ENCODE measurements at regions not wholly inside any gene's neighbourhood (a gene's known extent, or its start where the extent isn't known, plus 50 kb on each side); places are given as distances from the start of the nearest gene placed in this dataset.

DNA sequence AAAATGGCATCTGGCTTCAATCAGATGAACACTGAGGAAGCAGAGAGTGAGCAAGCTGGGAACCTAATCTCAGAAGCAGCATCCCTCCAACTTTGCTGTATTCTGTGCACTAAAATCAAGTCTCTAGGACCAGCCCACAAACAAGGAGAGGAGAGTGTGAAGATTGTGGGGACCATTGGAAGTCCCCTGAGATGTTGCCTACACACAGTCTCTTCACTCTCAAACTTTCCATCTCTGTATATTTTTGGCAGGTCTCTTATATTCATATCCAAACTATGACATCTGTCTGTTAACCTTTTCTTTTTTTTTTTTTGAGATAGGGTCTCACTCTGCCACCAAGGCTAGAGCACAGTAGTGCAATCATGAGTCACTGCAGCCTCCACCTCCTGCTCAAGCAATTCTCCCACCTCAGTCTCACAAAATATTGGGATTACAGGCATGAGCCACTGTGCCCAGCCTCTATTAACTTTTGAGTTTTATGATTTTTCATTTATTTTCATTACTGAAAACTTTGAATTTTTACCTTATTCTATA is 1096.4 kb downstream of the TBC1D22A start:
- TF ChIP-seq, protein P1, sequence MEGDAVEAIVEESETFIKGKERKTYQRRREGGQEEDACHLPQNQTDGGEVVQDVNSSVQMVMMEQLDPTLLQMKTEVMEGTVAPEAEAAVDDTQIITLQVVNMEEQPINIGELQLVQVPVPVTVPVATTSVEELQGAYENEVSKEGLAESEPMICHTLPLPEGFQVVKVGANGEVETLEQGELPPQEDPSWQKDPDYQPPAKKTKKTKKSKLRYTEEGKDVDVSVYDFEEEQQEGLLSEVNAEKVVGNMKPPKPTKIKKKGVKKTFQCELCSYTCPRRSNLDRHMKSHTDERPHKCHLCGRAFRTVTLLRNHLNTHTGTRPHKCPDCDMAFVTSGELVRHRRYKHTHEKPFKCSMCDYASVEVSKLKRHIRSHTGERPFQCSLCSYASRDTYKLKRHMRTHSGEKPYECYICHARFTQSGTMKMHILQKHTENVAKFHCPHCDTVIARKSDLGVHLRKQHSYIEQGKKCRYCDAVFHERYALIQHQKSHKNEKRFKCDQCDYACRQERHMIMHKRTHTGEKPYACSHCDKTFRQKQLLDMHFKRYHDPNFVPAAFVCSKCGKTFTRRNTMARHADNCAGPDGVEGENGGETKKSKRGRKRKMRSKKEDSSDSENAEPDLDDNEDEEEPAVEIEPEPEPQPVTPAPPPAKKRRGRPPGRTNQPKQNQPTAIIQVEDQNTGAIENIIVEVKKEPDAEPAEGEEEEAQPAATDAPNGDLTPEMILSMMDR (IDR thresholded peaks at IDR 0.05) = no peak

DNA sequence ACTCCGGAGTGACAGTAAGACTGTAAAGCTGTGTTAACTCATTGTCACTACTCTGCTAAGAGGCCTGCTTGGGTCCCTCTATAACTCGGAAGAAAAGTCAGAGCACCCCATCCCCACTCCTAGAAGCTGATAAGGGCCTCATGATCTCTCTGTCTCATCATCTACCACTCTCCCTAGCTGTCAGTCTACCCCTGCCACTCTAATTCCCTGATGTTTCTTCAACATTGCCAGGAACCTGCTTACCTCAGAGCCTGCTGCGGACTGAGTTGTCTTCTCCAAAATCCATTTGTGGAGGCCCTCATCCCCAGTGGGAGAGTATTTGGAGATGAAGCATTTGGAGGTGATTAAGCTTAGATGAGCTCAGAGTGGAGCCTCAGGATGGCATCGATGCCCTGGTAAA is 1092.2 kb downstream of the TBC1D22A start:
- Histone ChIP-seq H3K27ac (ENCODE audit: low read length) (no peak overlapping the region), H3K4me1 (ENCODE audit: control insufficient read depth, insufficient read depth, low read length) (no peaks in the 10 kb centered on the region), H3K9me3 (ENCODE audit: control insufficient read depth, insufficient read depth, low read length) (peaks cover 4% of the 10 kb centered on the region), H3K27me3 (ENCODE audit: control insufficient read depth, insufficient read depth, low read length) (no peaks in the 10 kb centered on the region), H3K36me3 (ENCODE audit: control insufficient read depth, insufficient read depth, low read length) (no peaks in the 10 kb centered on the region), H3K4me3 (ENCODE audit: low read length) (no peak overlapping the region)
- DNase-seq (no peak), ATAC-seq (no peak)
- TF ChIP-seq, protein P1 (IDR thresholded peaks at IDR 0.05) = no peak
- no peak overlapping the region for H3K27ac Mint-ChIP-seq
- 65% methylated on average over 4 of the region's 4 CpGs for WGBS (ENCODE audit: insufficient coverage)
- H3K4me1 Mint-ChIP-seq = no peaks in the 10 kb centered on the region
- H3K27me3 Mint-ChIP-seq (ENCODE audit: low read depth in 2 of 2) = peaks cover 25 to 30% of the 10 kb centered on the region in 2 donors
- no peaks in the 10 kb centered on the region for H3K36me3 Mint-ChIP-seq
- H3K9me3 Mint-ChIP-seq = no peaks in the 10 kb centered on the region
- no peak overlapping the region for H3K4me3 Mint-ChIP-seq
- intact Hi-C loops (cut with micrococcal nuclease) = no loop called here

More for the DNA sequence above, 1096.4 kb downstream of the TBC1D22A start:
- Mint-ChIP-seq H3K27ac (no peak overlapping the region), H3K4me3 (no peak overlapping the region), H3K4me1 (no peaks in the 10 kb centered on the region), H3K36me3 (no peaks in the 10 kb centered on the region), H3K9me3 (no peaks in the 10 kb centered on the region), H3K27me3 (ENCODE audit: low read depth in 2 of 2) (peaks cover 13 to 24% of the 10 kb centered on the region in 2 donors)
- Histone ChIP-seq H3K27me3 (ENCODE audit: control insufficient read depth, insufficient read depth, low read length) (no peaks in the 10 kb centered on the region), H3K9me3 (ENCODE audit: control insufficient read depth, insufficient read depth, low read length) (peaks cover 4% of the 10 kb centered on the region), H3K27ac (ENCODE audit: low read length) (no peak overlapping the region), H3K4me3 (ENCODE audit: low read length) (no peak overlapping the region), H3K36me3 (ENCODE audit: control insufficient read depth, insufficient read depth, low read length) (no peaks in the 10 kb centered on the region), H3K4me1 (ENCODE audit: control insufficient read depth, insufficient read depth, low read length) (no peaks in the 10 kb centered on the region)
- DNase-seq (no peak), ATAC-seq (no peak)
- intact Hi-C loops (cut with micrococcal nuclease) = no loop called here

DNA sequence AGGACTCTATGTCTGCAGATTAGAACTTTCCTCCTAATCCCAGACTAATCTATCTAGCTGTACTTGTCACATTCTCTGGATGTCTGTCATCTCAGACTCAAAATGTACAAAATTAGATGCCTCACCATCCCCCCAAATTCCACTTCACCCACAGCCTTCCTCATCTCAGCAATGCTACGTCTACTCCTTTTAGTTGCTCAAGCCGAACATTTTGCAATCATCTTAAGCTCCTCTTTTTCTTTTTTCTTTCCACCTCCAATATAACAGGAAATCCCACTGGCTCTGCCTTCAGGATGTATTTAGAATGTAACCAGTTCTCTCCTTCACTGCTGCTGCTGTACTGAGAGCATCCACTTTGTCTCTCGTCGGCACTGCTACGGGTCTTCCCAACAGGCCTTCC is 1091.8 kb downstream of the TBC1D22A start:
- no peaks in the 10 kb centered on the region for H3K36me3 Mint-ChIP-seq
- DNase-seq (no peak), ATAC-seq (no peak)
- H3K4me1 Mint-ChIP-seq = no peaks in the 10 kb centered on the region
- H3K27ac Mint-ChIP-seq = no peak overlapping the region
- H3K36me3 ChIP-seq (ENCODE audit: control insufficient read depth, insufficient read depth, low read length) = no peaks in the 10 kb centered on the region
- TF ChIP-seq, protein P1 (IDR thresholded peaks at IDR 0.05) = no peak
- no peak overlapping the region for H3K4me3 Mint-ChIP-seq
- peaks cover 4% of the 10 kb centered on the region for H3K9me3 ChIP-seq (ENCODE audit: control insufficient read depth, insufficient read depth, low read length)
- H3K27ac ChIP-seq (ENCODE audit: low read length) = no peak overlapping the region
- no peaks in the 10 kb centered on the region for H3K27me3 ChIP-seq (ENCODE audit: control insufficient read depth, insufficient read depth, low read length)
- intact Hi-C loops (cut with micrococcal nuclease) = no loop called here
- H3K27me3 Mint-ChIP-seq (ENCODE audit: low read depth in 2 of 2) = peaks cover 25 to 30% of the 10 kb centered on the region in 2 donors
- H3K4me1 ChIP-seq (ENCODE audit: control insufficient read depth, insufficient read depth, low read length) = no peaks in the 10 kb centered on the region
- no peaks in the 10 kb centered on the region for H3K9me3 Mint-ChIP-seq
- no peak overlapping the region for H3K4me3 ChIP-seq (ENCODE audit: low read length)
- WGBS (ENCODE audit: insufficient coverage) = 75% methylated on average over 5 of the region's 5 CpGs

DNA sequence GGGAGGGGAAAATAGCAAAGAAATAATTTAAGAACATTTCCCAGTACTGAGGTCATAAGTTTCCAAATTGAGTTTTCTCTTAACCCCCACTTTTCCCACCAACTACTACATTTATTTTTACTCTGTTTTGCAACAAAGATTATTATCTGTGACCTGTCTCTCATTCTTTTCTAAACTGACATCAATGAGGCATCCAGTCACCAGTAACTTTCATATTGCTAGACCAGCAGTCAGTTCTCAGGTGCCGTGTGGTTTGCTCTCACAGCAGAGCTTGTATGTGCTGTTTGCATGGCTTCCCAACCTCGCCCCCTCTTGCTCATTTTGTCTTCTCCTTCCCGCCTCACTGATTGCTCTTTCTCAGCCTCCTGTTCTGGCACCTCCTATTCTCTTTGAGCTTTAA is 1091.3 kb downstream of the TBC1D22A start:
- intact Hi-C loops (cut with micrococcal nuclease) = no loop called here
- Mint-ChIP-seq H3K4me3 (no peak overlapping the region), H3K9me3 (no peaks in the 10 kb centered on the region), H3K36me3 (no peaks in the 10 kb centered on the region), H3K27ac (no peak overlapping the region), H3K4me1 (no peaks in the 10 kb centered on the region), H3K27me3 (ENCODE audit: low read depth in 2 of 2) (peaks cover 28 to 32% of the 10 kb centered on the region in 2 donors)
- no peak overlapping the region for H3K4me3 ChIP-seq (ENCODE audit: low read length)
- ATAC-seq = no peak
- 70% methylated on average over 3 of the region's 3 CpGs for WGBS (ENCODE audit: insufficient coverage)
- TF ChIP-seq, protein P1 (IDR thresholded peaks at IDR 0.05) = no peak
- H3K27ac ChIP-seq (ENCODE audit: low read length) = no peak overlapping the region
- no peaks in the 10 kb centered on the region for H3K27me3 ChIP-seq (ENCODE audit: control insufficient read depth, insufficient read depth, low read length)
- peaks cover 4% of the 10 kb centered on the region for H3K9me3 ChIP-seq (ENCODE audit: control insufficient read depth, insufficient read depth, low read length)
- H3K36me3 ChIP-seq (ENCODE audit: control insufficient read depth, insufficient read depth, low read length) = no peaks in the 10 kb centered on the region
- no peaks in the 10 kb centered on the region for H3K4me1 ChIP-seq (ENCODE audit: control insufficient read depth, insufficient read depth, low read length)
- DNase-seq = no peak
